ENCODE measurements at regions not wholly inside any gene's neighbourhood (a gene's known extent, or its start where the extent isn't known, plus 50 kb on each side); places are given as distances from the start of the nearest gene placed in this dataset.

GRCh38 chr21:24290151-24290833 lies 1317.0 kb downstream of the MRPL39 start:
- TF ChIP-seq CTCF (IDR thresholded peaks at IDR 0.05; ENCODE audit: low read depth, low read length) (no peak), EZH2phosphoT487 (IDR thresholded peaks at IDR 0.05; ENCODE audit: low read depth) (no peak)

All from OCI-LY3 (cell line).